Activated naive CD4-positive, alpha-beta T cell treated with anti-CD3 and anti-CD28 coated beads, Interleukin-2, amount 10 ng/mL, durations not matched to agents 7 days and 5 days (primary cell): ENCODE measurements at regions not wholly inside any gene's neighbourhood (a gene's known extent, or its start where the extent isn't known, plus 50 kb on each side); places are given as distances from the start of the nearest gene placed in this dataset.

ENCODE experiments used
- CTCF ChIA-PET: fragments of 350-600 bp; sonication (Branson Sonifier 250); formaldehyde crosslinking; loops from one replicate; lab custom pipeline; 2021; ENCODE audit warnings: antibody characterized with exemption; lab: Charles Lee
- DNase-seq: peaks from one replicate; pipeline ENCODE4 v3.0.0-alpha.2; 2020
- H3K27ac Mint-ChIP-seq: one replicate; pipeline ENCODE4 v1.8.0; 2021; ENCODE audit warnings: mild to moderate bottlenecking, moderate library complexity, mixed read lengths
- H3K27me3 Mint-ChIP-seq: one replicate; pipeline ENCODE4 v1.8.0; 2021; ENCODE audit warnings: mild to moderate bottlenecking, mixed read lengths
- H3K36me3 Mint-ChIP-seq: one replicate; pipeline ENCODE4 v1.8.0; 2021; ENCODE audit warnings: mixed read lengths
- H3K4me1 Mint-ChIP-seq: one replicate; pipeline ENCODE4 v1.8.0; 2021; ENCODE audit warnings: mixed read lengths
- H3K4me3 Mint-ChIP-seq: one replicate; pipeline ENCODE4 v1.8.0; 2021; ENCODE audit warnings: mild to moderate bottlenecking, moderate library complexity, mixed read lengths
- H3K9me3 Mint-ChIP-seq: one replicate; pipeline ENCODE4 v1.8.0; 2021; ENCODE audit warnings: mixed read lengths

DNA sequence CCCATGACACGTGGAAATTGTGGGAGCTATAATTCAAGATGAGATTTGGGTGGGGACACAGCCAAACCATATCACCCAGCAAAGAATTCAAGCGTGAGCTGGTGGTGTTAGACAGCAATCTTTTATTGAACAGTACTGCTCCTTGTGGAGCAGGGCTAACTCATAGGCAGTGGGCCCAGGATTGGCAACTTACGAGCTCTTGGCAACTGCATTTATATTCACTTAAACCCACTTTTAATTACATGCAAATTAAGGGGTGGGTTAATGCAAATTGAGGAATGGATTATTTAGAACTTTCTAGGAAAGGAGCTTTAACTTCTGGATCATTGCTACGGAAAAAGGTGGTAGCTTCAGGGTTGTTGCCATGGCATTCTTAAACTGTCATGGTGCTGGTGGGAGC lies 135.6 kb upstream of the KAZN start:
- no peak overlapping the region for H3K4me3 Mint-ChIP-seq
- H3K36me3 Mint-ChIP-seq, result no peaks in the 10 kb centered on the region
- H3K27ac Mint-ChIP-seq, result no peak overlapping the region
- DNase-seq, result no peak
- H3K9me3 Mint-ChIP-seq, result no peaks in the 10 kb centered on the region
- no peaks in the 10 kb centered on the region for H3K27me3 Mint-ChIP-seq
- CTCF ChIA-PET, result no interaction called here
- H3K4me1 Mint-ChIP-seq, result no peaks in the 10 kb centered on the region

DNA sequence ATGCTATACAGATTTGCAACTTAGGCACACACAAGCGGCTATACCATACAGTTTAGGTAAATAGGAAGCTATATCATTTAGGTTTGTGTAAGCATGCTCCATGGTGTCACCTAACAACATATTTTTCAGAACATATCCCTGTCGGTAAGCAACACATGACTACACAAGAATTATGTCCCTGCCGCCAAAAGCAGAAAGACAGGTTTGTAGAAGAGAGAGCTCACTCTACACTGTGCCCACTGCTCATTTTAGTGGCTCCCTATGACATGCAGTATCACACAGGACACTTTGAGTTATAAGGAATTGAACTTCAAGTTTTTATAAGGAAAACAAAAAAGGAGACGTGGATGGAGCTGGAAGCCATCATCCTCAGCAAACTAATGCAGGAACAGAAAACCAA lies 132.5 kb upstream of the KAZN start:
- CTCF ChIA-PET, result no interaction called here
- Mint-ChIP-seq H3K4me1 (no peaks in the 10 kb centered on the region), H3K9me3 (no peaks in the 10 kb centered on the region), H3K4me3 (no peak overlapping the region), H3K36me3 (no peaks in the 10 kb centered on the region), H3K27ac (no peak overlapping the region), H3K27me3 (no peaks in the 10 kb centered on the region)
- DNase-seq, result no peak

DNA sequence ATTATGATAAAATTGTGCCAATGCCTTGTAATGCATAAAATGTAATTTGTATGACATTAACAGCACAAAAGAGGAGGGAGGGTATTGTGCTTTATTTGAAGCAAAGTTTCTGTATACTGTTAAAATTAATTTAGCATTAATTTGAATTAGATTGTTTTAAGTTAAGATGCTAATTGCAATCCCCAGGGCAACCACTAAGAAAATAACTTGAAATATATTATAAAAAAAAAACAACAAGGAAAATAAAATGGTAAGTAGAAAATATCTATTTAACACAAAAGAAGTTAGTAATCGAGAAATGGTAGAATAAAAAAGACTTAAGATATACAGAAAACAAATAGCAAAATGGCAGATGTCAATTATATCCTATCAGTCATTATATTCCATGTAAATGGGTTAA lies 131.4 kb upstream of the KAZN start:
- Mint-ChIP-seq H3K36me3 (no peaks in the 10 kb centered on the region), H3K9me3 (no peaks in the 10 kb centered on the region), H3K27ac (no peak overlapping the region), H3K4me1 (no peaks in the 10 kb centered on the region), H3K27me3 (no peaks in the 10 kb centered on the region), H3K4me3 (no peak overlapping the region)
- CTCF ChIA-PET, result interaction anchor here (0.6 kb wide), 1 partner anchor 219 kb away, joined by 3 read pairs; no protein-coding TSS in a partner anchor
- no peak for DNase-seq

DNA sequence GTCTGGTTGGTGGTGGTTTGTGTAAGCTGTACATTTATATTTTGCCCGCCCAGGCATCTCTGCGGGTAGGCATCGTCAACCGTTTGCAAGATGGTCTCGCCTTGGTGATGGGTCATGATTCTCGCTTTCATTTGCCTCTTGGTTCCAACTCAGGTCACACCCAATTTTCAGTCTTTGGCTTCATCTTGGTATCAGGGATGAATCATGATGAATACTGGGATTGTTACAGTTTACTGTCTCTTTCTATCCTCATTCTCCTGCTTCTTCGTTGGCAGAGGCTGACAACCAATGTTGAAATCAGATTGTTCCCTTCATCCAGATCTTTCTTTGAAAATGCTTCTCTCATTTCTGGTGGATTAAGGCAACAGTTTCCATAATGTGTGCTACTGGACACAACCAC lies 129.7 kb upstream of the KAZN start:
- Mint-ChIP-seq H3K27ac (no peak overlapping the region), H3K4me1 (no peaks in the 10 kb centered on the region), H3K4me3 (no peak overlapping the region), H3K9me3 (no peaks in the 10 kb centered on the region), H3K27me3 (no peaks in the 10 kb centered on the region), H3K36me3 (no peaks in the 10 kb centered on the region)
- no peak for DNase-seq
- CTCF ChIA-PET, result no interaction called here

DNA sequence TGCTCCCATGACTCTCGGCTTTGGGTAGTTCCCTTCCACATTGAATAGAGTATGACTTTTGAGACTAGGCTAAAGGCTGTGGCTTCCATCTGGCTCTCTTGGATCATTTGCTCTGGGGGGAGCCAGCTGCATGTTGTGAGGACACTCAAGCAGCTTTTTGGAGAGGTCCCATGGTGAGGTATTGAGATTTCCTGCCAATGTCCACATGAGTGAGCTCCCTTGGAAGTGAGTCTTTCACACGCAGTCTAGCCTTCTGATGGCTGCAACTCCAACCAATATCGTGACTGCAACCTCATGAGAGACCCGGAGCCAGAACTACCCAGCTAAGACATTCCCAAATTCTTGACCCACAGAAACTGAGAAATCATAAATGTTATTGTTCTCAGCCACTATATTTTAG lies 127.7 kb upstream of the KAZN start:
- H3K4me3 Mint-ChIP-seq, result no peak overlapping the region
- DNase-seq, result no peak
- no peaks in the 10 kb centered on the region for H3K27me3 Mint-ChIP-seq
- CTCF ChIA-PET, result no interaction called here
- H3K9me3 Mint-ChIP-seq, result no peaks in the 10 kb centered on the region
- H3K4me1 Mint-ChIP-seq, result no peaks in the 10 kb centered on the region
- no peak overlapping the region for H3K27ac Mint-ChIP-seq
- H3K36me3 Mint-ChIP-seq, result no peaks in the 10 kb centered on the region

DNA sequence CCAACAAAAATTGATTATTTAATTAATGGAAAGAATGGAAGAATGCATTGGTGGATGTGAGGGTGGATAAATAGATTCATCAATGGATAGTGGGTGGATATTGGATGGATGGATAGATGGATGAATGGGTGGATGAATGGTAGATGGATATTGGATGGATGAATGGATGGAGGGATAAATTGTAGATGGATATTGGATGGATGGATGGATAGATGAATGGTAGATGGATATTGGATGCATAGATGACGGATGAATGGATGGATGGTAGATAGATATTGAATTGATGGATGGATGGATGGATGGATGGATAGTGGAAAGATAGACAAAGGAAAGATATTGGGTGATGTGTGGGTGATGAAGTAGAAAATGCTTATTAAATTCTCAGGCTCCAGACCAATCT lies 123.6 kb upstream of the KAZN start:
- Mint-ChIP-seq H3K9me3 (no peaks in the 10 kb centered on the region), H3K36me3 (no peaks in the 10 kb centered on the region), H3K4me3 (no peak overlapping the region), H3K27ac (no peak overlapping the region), H3K4me1 (no peaks in the 10 kb centered on the region), H3K27me3 (no peaks in the 10 kb centered on the region)
- CTCF ChIA-PET, result no interaction called here
- DNase-seq, result no peak

DNA sequence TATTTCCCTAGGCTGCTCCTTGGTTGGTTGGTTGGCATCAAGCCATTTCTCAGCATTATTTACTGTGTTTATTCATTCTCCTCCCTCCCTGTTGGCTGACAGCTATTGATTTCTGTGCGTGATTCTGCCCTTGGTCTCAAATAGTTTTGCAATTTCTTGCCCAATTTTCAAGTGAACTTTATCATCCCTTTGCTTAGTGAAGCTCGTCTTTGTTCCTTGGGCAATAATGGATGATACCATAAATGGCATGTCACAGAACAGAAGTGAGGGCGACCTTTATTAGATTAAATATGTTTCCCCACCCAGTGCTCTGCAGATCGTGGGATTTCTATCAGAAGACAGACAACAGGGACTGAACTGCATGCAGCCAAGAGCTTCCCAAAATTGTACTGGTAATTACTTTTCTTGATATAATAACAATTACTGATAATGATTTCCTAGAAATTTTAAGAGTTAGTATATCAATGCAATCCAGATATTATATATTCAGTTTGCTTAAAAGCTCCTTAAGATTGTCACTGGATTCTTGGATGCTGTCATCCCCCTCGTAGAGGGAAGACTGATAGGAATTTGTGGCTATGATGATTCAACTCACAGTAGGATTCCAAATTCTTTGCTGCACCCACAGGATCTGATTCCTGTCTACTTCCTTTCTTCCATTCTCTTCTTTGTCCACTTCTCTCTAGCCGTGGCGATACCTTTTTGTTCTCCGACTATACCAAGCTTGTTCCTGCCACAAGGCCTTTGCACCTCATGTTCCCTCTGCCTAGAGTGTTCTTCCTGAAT lies 122.1 kb upstream of the KAZN start:
- CTCF ChIA-PET, result no interaction called here
- Mint-ChIP-seq H3K27ac (no peak overlapping the region), H3K27me3 (no peaks in the 10 kb centered on the region), H3K4me3 (no peak overlapping the region), H3K4me1 (no peaks in the 10 kb centered on the region), H3K9me3 (no peaks in the 10 kb centered on the region), H3K36me3 (no peaks in the 10 kb centered on the region)
- DNase-seq, result no peak

DNA sequence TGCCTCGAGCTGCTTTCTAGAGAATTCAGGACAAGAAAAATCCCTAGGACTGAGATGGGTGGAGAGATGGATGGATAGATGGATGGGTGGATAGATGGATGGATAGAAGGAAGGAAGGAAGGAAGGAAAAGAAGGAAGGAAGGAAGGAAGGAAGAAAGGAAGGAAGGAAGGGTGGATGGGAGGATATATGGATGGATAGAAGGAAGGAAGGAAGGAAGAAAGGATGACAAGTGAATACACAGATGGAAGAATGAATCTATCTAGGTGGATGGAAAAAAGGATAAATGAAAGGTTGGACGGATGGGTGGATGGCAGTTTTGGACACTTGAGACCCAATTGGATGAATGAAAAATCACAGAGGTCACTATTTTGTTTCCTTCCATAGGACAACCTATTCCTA lies 120.4 kb upstream of the KAZN start:
- H3K36me3 Mint-ChIP-seq, result no peaks in the 10 kb centered on the region
- CTCF ChIA-PET, result interaction anchor here (0.7 kb wide), 1 partner anchor 560 kb away, joined by 3 read pairs; no protein-coding TSS in a partner anchor
- H3K4me3 Mint-ChIP-seq, result no peak overlapping the region
- H3K9me3 Mint-ChIP-seq, result no peaks in the 10 kb centered on the region
- no peaks in the 10 kb centered on the region for H3K27me3 Mint-ChIP-seq
- no peaks in the 10 kb centered on the region for H3K4me1 Mint-ChIP-seq
- H3K27ac Mint-ChIP-seq, result no peak overlapping the region
- DNase-seq, result no peak

DNA sequence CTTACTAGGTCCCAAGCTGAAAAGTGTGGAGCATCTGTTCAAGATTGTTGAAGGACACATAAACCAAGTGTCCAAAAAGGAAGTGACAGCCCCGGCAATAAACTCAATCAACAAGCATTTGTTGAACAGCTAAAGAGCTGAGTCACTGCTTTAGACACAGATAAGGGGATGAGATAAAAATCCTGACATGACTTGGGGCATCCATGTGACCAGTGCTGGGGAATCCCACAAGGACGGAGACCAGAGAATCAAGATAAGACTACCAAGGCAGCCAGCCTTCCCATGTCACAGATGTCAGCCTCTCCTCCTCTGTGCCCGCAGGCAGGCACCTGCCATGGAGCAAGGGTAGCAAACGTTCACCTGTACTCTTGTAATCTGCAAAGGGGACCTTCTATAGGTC lies 118.6 kb upstream of the KAZN start:
- H3K36me3 Mint-ChIP-seq, result no peaks in the 10 kb centered on the region
- H3K27ac Mint-ChIP-seq, result no peak overlapping the region
- no peaks in the 10 kb centered on the region for H3K9me3 Mint-ChIP-seq
- H3K4me1 Mint-ChIP-seq, result no peaks in the 10 kb centered on the region
- DNase-seq, result no peak
- no peak overlapping the region for H3K4me3 Mint-ChIP-seq
- H3K27me3 Mint-ChIP-seq, result no peaks in the 10 kb centered on the region
- CTCF ChIA-PET, result no interaction called here

DNA sequence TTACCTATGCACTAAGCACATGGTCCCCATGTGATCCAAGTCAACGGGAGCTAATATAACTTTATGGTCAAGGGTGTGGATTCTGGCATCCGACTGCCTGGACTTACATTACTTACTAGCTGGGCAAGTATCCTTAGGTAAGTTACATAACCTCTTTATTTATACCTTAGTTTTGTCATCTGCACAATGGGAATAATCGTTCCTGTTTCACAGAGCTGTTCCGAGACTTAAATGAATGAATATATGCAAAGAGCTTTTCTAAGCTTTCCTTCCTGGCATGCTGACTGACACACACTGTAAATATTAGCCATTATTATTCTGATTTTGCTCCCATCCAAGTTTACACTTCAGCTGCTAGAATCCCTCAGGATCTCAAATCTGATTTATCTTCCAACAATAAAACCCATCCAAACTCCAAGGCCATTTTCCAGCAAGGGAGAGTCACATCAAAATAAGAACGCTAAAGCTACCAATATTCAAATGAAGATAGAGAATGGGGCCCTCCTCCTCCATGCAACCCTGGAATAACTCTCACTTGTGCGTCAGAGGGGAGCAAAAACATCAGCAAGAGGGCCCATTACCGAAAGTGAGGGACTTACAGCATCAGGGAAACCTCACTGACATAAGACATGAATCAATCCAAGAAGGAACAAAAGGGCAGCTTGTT lies 115.6 kb upstream of the KAZN start:
- H3K4me3 Mint-ChIP-seq, result no peak overlapping the region
- DNase-seq, result no peak
- H3K27ac Mint-ChIP-seq, result no peak overlapping the region
- H3K27me3 Mint-ChIP-seq, result no peaks in the 10 kb centered on the region
- H3K4me1 Mint-ChIP-seq, result no peaks in the 10 kb centered on the region
- H3K9me3 Mint-ChIP-seq, result no peaks in the 10 kb centered on the region
- no peaks in the 10 kb centered on the region for H3K36me3 Mint-ChIP-seq
- CTCF ChIA-PET, result interaction anchor here (0.6 kb wide), 1 partner anchor 31 kb away, joined by 3 read pairs; no protein-coding TSS in a partner anchor

DNA sequence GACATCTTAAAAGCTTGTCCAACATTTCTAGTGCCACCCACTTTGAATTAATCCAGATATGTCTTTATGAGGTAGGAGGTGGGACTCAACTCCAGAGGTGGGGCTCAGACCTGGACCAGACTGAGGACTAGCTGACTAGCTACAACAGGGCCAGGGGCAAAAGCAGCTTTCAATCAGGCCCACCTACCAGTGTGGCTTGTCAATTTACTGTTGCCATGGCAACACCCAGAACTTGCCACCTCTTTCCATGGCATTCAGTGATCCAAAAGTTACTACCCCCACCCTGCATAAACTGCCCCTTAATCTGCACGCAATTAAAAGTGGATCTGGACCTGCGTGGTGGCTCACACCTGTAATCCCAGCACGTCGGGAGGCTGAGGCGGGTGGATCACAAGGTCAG lies 113.2 kb upstream of the KAZN start:
- Mint-ChIP-seq H3K4me1 (no peaks in the 10 kb centered on the region), H3K9me3 (no peaks in the 10 kb centered on the region), H3K36me3 (no peaks in the 10 kb centered on the region), H3K27me3 (no peaks in the 10 kb centered on the region), H3K27ac (no peak overlapping the region), H3K4me3 (no peak overlapping the region)
- CTCF ChIA-PET, result no interaction called here
- DNase-seq, result no peak

DNA sequence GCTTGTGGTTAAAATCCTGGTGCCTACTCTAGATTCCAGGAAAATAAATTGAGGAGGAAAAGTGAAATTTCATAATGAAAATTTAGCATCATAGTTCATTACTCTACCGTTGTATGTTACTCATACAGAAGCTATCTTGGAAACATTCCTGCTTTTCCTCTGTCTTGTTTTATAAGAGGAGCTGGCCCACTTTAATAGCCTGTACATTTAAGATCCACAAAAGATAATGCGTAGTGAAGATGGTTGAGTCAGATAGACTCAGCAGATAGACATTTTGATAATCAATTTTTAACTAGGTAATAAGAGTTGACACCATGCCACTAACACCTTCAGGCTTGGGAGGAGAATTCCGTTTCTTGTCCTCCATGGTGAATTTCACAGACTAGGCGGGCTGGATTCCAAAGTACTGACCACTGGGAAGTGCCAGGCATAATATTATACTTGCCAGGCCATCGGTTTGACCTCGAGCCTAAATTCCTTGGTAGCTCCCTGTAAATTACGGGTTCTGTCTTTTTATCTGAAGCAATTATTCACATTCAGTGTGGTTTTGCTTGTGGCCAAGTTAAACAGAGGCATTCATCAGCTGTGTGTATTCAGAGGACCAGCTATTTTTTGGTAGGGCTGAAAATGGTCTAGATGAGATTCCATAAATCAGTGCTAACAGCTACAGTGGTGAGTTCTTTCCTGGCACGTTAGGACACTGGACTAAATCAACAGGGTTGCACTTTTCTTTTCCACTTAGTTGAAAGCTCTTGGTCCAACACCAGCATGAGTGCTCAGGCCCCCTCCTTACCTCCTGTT lies 111.9 kb upstream of the KAZN start:
- Mint-ChIP-seq H3K4me1 (no peaks in the 10 kb centered on the region), H3K9me3 (no peaks in the 10 kb centered on the region), H3K27ac (no peak overlapping the region), H3K27me3 (no peaks in the 10 kb centered on the region), H3K4me3 (no peak overlapping the region), H3K36me3 (no peaks in the 10 kb centered on the region)
- CTCF ChIA-PET, result no interaction called here
- DNase-seq, result no peak

DNA sequence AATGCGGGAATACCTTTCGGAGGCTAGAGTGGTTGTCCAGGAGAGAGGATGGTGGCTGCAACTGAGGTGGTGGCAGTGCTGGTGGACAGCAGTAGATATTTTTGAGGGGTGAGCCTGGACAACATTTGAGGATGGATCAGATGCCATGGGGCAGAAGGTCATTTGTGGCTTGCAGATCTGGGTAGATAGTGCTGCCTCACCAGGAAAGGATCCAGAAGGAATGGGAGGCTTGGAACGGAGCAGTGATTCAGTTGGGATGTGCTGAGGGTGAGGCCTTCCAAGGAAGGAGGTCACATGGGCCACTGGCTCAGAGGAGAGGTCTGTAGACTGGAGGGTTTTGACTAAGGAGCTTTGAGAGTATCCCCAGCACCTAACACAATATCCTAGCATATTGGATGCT lies 110.8 kb upstream of the KAZN start:
- H3K4me3 Mint-ChIP-seq, result no peak overlapping the region
- DNase-seq, result no peak
- H3K36me3 Mint-ChIP-seq, result no peaks in the 10 kb centered on the region
- no peaks in the 10 kb centered on the region for H3K4me1 Mint-ChIP-seq
- H3K9me3 Mint-ChIP-seq, result peaks cover 3% of the 10 kb centered on the region
- no peak overlapping the region for H3K27ac Mint-ChIP-seq
- H3K27me3 Mint-ChIP-seq, result no peaks in the 10 kb centered on the region
- CTCF ChIA-PET, result no interaction called here

DNA sequence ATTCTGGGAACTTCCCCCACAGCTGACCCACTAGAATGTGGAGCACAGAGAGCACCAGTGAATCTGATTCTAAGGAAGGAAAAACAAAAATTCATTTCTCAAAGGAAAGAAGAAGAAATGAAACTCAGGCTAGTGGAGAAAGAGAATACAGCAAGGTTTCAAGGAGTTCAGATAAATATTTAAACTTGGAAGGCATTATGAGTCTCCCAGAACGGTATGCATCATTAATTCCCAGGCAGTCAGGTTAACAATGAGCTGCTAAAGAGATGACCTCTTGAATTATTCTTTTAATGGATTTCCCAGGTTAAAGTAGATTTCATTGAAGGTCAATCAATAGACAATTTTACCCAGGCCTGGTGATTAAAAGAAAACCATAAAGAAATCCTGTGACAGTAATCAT lies 103.6 kb upstream of the KAZN start:
- H3K4me3 Mint-ChIP-seq, result no peak overlapping the region
- H3K4me1 Mint-ChIP-seq, result no peaks in the 10 kb centered on the region
- no peak overlapping the region for H3K27ac Mint-ChIP-seq
- H3K36me3 Mint-ChIP-seq, result no peaks in the 10 kb centered on the region
- DNase-seq, result no peak
- CTCF ChIA-PET, result no interaction called here
- peaks cover 5% of the 10 kb centered on the region for H3K9me3 Mint-ChIP-seq
- H3K27me3 Mint-ChIP-seq, result no peaks in the 10 kb centered on the region
